Mesodermal cell (in vitro differentiated cells): ENCODE measurements at regions not wholly inside any gene's neighbourhood (a gene's known extent, or its start where the extent isn't known, plus 50 kb on each side); places are given as distances from the start of the nearest gene placed in this dataset.

ENCODE experiments used
- H3K27ac ChIP-seq: 2 replicates; pipeline ENCODE4 v1.7.0; 2013; ENCODE audit warnings: mild to moderate bottlenecking, low read depth, low read length, moderate library complexity; ENCODE audit not compliant: severe bottlenecking
- H3K36me3 ChIP-seq: 2 replicates; pipeline ENCODE4 v1.7.1; 2013; ENCODE audit warnings: mild to moderate bottlenecking, low read length, moderate library complexity; ENCODE audit not compliant: control insufficient read depth, insufficient read depth
- H3K4me1 ChIP-seq: one replicate; pipeline ENCODE4 v1.7.1; 2013; ENCODE audit warnings: mild to moderate bottlenecking, low read length; ENCODE audit not compliant: insufficient read depth, control insufficient read depth, poor library complexity, severe bottlenecking
- H3K4me3 ChIP-seq: 2 replicates; pipeline ENCODE4 v1.7.0; 2013; ENCODE audit warnings: low read length, control low read depth, mild to moderate bottlenecking; ENCODE audit not compliant: insufficient read depth, poor library complexity, severe bottlenecking; ENCODE audit errors: extremely low read depth
- H3K9me3 ChIP-seq: 2 replicates; pipeline ENCODE4 v1.7.1; 2013; ENCODE audit warnings: mild to moderate bottlenecking, low read length, moderate library complexity; ENCODE audit not compliant: control insufficient read depth
- WGBS, 2 experiments: methylation state at CpG; one replicate each; pipeline ENCODE4 v1.1.5; 2013; ENCODE audit warnings: missing lambda C conversion rate in 2 of 2; ENCODE audit not compliant: insufficient coverage in 2 of 2; 5-methylcytosine and 5-hydroxymethylcytosine counted together

DNA sequence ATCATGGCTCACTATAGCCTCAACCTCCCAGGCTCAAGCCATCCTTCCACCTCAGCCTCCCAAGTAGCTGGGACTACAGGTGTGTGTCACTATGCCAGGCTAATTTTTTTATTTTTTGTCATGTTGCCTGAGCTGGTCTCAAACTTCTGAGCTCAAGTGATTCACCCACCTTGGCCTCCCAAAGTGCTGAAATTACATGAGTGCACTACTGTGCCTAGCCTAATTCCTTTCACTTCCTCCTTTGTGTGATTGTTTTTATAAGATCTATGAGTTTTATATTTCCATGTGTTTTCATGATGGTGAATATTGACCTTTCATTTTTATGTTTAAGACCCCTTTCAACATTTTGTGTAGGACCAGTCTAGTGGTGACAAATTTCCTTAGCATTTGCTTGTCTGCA lies 55.2 kb upstream of the IL12B start:
- Histone ChIP-seq H3K36me3 (no peaks in the 10 kb centered on the region), H3K9me3 (peaks cover 3% of the 10 kb centered on the region), H3K4me1 (no peaks in the 10 kb centered on the region), H3K4me3 (no peak overlapping the region), H3K27ac (no peak overlapping the region)

DNA sequence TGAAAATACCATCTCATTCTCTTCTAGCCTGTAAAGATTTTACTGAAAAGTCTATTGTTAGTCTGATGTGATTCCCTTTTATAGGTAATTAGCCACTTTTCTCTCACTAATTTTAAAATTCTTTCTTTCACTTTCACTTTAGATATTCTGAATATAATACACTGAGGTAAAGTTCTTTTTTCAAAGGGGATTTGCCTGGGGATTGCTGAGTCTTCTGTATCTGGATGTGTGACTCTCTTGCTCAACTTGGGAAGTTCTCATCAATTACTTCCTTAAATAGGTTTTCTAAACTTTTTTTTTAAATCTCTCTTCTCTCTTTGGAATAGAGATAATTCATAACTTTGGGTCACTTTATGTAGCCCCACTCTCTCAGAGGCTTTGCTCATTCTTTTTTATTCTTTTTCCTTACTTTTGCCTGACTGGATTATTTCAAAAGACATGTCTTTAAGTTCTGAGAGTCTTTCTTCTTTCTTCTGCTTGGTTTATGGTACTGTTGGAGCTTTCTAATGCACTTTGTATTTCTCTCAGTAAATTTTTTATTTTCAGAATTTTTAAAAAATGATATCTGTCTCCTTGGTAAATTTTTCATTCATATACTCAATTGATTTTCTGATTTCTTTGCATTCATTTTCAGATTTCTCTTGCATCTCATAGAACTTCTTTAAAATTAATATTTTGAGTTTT lies 55.9 kb upstream of the IL12B start:
- Histone ChIP-seq H3K4me3 (no peak overlapping the region), H3K27ac (no peak overlapping the region), H3K4me1 (no peaks in the 10 kb centered on the region), H3K9me3 (peaks cover 3% of the 10 kb centered on the region), H3K36me3 (no peaks in the 10 kb centered on the region)

DNA sequence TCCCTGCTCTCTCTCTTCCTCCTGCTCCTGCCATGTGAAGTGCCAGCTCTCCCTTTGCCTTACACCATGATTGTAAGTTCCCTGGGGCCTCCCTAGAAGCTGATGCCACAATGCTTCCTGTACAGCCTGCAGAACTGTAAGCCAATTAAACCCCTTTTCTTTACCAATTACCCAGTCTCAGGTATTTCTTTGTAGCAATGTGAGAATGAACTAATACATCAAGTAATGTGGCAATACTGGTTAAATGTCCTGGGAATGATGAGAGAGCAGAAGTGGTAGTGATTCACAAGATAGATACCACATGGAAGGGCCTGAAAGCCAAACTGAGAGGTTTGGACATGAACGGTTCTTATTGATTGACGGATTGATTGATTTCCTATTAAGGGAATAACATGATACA lies 62.6 kb upstream of the IL12B start:
- H3K27ac ChIP-seq, result no peak overlapping the region

DNA sequence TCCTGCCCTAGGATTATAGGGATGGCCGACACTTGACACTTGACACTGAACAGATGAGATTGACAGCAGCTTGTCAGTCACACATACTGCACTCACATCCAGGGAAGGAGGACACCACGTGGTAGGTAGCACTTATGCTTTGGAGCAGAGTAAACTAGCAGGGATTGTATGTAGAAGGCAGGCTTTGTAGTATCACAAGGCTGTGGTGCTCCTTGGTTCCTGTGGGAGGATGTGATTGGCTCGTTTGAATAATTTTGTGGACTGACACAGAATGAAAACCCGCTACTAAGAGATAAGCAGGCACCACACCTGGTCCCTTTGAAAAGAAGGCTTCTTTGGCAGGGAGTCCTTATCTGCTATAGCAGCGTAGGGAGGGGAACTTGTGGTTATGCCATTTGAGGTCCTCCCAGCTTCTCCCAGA lies 63.6 kb upstream of the IL12B start:
- Histone ChIP-seq H3K4me3 (no peak overlapping the region), H3K9me3 (no peaks in the 10 kb centered on the region), H3K4me1 (no peaks in the 10 kb centered on the region), H3K36me3 (no peaks in the 10 kb centered on the region), H3K27ac (no peak overlapping the region)
- 58 to 85% methylated on average over 2 of the region's 5 CpGs for WGBS, 2 experiments

More for the DNA sequence above, 62.6 kb upstream of the IL12B start:
- no peaks in the 10 kb centered on the region for H3K4me1 ChIP-seq
- H3K36me3 ChIP-seq, result no peaks in the 10 kb centered on the region
- H3K4me3 ChIP-seq, result no peak overlapping the region
- 93 to 100% methylated on average over 2 of the region's 2 CpGs for WGBS, 2 experiments
- H3K9me3 ChIP-seq, result no peaks in the 10 kb centered on the region

DNA sequence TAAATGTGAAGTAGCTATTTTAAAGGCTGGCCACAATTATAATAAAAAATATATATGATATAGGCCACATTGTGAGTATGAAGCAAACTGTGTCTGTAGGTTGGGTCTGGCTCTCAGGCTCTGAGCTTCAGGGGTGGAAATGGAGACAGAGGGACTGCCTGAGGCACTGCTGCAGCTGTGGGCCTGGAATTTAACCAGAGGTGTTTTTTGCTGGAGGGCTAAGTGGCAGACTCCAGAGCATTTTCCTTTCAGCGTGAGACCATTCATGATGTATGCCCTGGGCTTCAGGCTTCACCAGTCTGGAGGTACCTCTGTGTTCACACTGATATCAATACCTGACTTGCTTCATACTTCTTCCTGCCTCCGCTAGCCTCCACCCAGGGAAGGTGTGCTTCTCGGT lies 64.9 kb upstream of the IL12B start:
- Histone ChIP-seq H3K4me1 (no peaks in the 10 kb centered on the region), H3K9me3 (no peaks in the 10 kb centered on the region), H3K27ac (no peak overlapping the region), H3K4me3 (no peak overlapping the region), H3K36me3 (no peaks in the 10 kb centered on the region)
- 86 to 100% methylated on average over 1 of the region's 3 CpGs for WGBS, 2 experiments

DNA sequence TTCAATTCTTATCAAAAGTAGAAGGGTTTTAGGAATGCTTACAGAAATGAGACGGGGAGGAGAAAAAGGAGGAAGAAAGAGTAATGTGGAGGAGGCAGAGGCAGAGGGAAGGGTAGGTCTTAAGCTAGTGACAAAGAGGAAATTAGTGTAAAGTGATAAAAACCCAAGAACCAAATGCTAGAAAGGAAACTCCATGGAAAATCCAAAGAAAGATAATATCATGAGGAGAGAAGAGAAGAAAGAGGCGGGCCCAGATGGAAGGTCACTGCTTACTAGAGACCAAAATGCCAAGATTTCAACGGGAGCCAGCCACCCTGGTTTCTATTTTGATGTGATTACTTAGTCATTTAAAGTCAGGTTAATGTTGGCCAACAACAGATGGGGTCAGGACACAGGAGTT lies 68.6 kb upstream of the IL12B start:
- WGBS, 2 experiments, result 76 to 90% methylated on average over 2 to 3 of the region's 3 CpGs
- no peak overlapping the region for H3K4me3 ChIP-seq
- no peak overlapping the region for H3K27ac ChIP-seq
- H3K4me1 ChIP-seq, result no peaks in the 10 kb centered on the region
- H3K9me3 ChIP-seq, result no peaks in the 10 kb centered on the region
- H3K36me3 ChIP-seq, result no peaks in the 10 kb centered on the region

DNA sequence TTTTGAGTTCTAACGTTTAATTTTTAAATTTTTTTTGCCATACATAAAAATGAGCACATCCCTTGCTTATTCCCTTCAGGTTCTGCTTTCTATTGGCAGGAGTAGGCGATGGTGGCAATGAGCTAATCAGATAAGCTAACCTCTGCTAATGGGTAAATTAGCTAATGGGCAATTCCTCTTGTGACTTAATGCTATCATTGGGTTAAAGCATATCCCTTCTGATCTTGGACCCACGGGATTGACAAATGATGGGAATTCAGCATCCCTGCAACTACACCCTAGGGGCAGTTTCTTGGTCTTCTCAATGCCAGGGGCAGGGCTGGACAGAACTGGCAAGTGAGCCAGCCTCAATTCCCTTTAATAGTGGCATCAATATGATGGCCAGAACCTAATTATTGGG lies 70.2 kb upstream of the IL12B start:
- H3K36me3 ChIP-seq, result no peaks in the 10 kb centered on the region
- H3K4me1 ChIP-seq, result no peaks in the 10 kb centered on the region
- 88% methylated on average over 1 of the region's 3 CpGs; no CpG with 5 or more reads in 1 of the 2 experiments for WGBS, 2 experiments
- H3K9me3 ChIP-seq, result no peaks in the 10 kb centered on the region
- no peak overlapping the region for H3K4me3 ChIP-seq
- H3K27ac ChIP-seq, result no peak overlapping the region

DNA sequence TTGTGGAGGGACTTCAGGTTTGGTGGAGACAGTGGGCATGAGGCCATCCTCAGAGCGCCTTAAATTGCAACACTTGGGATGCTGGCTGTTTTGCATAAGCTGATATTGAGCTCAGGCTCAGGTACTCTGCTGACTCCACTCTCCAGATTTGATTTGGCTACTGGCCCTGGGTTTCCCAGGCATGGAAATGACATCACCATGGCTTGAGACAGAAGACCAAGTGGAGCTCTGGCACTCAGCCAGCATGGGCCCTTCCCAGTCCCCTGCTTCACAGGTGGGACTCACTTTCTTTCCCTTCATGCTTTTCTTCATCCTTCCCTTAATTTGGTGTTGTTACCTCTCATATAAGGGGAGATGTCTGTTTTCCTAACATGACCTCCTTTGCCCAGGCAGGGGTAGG lies 72.0 kb upstream of the IL12B start:
- no peaks in the 10 kb centered on the region for H3K9me3 ChIP-seq
- no peak overlapping the region for H3K27ac ChIP-seq
- no peaks in the 10 kb centered on the region for H3K36me3 ChIP-seq
- WGBS, 2 experiments, result 86 to 100% methylated on average over 1 of the region's 1 CpG
- H3K4me3 ChIP-seq, result no peak overlapping the region
- no peaks in the 10 kb centered on the region for H3K4me1 ChIP-seq

DNA sequence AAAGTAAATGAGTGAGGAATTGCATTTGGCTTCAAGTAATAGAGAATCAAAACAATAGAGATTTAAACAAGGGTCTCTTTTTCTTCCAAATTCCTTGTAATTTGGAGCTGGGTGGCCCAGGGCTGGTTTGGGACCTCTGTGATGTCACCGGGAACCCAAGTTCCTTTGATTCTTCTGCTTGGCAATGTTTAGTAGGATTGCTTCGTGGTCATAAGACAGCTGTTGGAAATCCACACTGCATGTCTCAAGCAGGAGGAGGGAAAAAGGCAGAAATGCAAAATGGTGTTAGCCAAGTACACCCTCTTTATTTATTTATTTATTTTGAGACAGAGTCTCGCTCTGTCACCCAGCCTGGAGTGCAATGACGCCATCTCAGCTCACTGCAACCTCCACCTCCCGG lies 72.6 kb upstream of the IL12B start:
- Histone ChIP-seq H3K36me3 (no peaks in the 10 kb centered on the region), H3K9me3 (no peaks in the 10 kb centered on the region), H3K4me3 (no peak overlapping the region), H3K4me1 (no peaks in the 10 kb centered on the region), H3K27ac (no peak overlapping the region)
- 89 to 91% methylated on average over 4 of the region's 5 CpGs for WGBS, 2 experiments

DNA sequence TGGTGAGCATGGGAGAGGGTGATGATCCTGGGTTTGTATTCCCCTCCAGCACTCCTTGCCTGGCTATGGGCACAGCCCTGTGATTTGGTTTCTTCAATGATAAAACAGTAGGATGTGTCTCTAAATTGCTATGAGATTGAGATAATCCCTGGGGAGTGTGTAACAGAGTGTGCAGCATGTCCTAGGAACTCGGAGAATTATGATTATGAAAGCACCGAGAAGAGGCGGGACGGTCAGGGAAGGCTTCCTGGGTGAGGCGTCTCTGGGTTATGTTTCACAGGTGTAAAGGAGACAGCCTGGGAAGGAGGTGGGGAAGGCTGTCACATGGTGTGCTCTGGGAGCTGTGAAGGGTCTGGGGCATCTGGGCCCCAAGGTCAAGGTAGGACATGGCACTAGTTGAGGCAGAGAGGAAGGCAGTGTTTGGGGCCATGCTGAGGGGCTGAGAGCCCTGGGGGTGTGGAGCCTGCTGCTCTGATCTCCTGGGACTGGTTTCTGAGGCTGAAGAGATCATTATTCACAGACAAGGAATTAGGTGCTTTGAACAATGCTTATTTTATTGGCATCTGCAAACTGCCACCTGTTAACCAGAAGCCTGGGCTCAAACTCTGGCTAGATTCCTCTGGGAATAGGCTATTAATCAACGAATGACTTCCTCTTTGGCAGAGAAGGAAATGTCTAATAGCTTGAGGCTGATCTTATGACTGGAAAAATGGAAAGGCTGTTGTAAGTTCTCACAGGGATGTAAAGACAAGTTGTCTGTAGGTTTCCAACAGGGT lies 73.8 kb upstream of the IL12B start:
- H3K27ac ChIP-seq, result no peak overlapping the region
- WGBS, 2 experiments, result 95 to 96% methylated on average over 6 of the region's 6 CpGs
- H3K4me1 ChIP-seq, result no peaks in the 10 kb centered on the region
- H3K36me3 ChIP-seq, result no peaks in the 10 kb centered on the region
- no peaks in the 10 kb centered on the region for H3K9me3 ChIP-seq
- no peak overlapping the region for H3K4me3 ChIP-seq

DNA sequence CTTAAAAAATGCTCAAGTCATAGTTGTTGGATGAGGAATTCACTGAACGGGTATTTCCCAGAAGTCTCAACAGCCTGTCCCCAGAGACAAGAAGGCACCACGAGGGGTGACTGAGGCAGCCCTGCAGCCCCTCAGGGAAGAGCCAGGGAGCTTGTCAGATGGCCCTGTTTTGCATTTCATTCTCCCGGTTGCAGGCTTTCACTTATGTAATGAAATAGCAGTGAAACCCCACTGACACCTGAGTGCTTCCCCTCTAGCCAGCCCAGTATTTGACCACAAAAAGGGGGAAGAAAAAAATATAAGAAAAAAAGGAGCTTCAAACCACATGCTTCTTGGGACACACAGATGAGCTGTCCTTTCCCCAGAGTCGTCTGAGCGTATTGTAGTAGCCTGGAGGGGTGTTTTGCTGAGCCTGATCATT lies 75.3 kb upstream of the IL12B start:
- 50 to 80% methylated on average over 2 to 4 of the region's 5 CpGs for WGBS, 2 experiments
- no peaks in the 10 kb centered on the region for H3K36me3 ChIP-seq
- H3K4me3 ChIP-seq, result no peak overlapping the region
- no peak overlapping the region for H3K27ac ChIP-seq
- no peaks in the 10 kb centered on the region for H3K4me1 ChIP-seq
- no peaks in the 10 kb centered on the region for H3K9me3 ChIP-seq
